WTC11 (cell line): ENCODE measurements at regions not wholly inside any gene's neighbourhood (a gene's known extent, or its start where the extent isn't known, plus 50 kb on each side); places are given as distances from the start of the nearest gene placed in this dataset.

ENCODE experiments used
- ATAC-seq: fragments of 200-7000 bp; cut with Tn5 transposase; 2 replicates; pipeline ENCODE4 v1.10.0; 2021; ENCODE audit warnings: mild to moderate bottlenecking, moderate library complexity
- CTCF ChIA-PET: fragments of 300-600 bp; sonication (Branson Sonifier 250); formaldehyde crosslinking; loops from one replicate; lab custom pipeline; 2021; ENCODE audit warnings: antibody characterized with exemption; lab: Charles Lee
- POLR2A ChIA-PET: fragments of 350-600 bp; sonication (Branson Sonifier 250); formaldehyde crosslinking; loops from one replicate; lab custom pipeline; 2021; ENCODE audit warnings: antibody characterized with exemption; lab: Charles Lee
- DNase-seq: peaks from one replicate; pipeline ENCODE4 v3.0.0; 2021; ENCODE audit warnings: low spot score
- H3K27ac Mint-ChIP-seq: 2 replicates; pipeline ENCODE4 v1.8.0; 2021; ENCODE audit warnings: mixed read lengths
- H3K27me3 Mint-ChIP-seq: 2 replicates; pipeline ENCODE4 v1.8.0; 2021; ENCODE audit warnings: low read depth, mild to moderate bottlenecking, moderate library complexity, mixed read lengths
- H3K36me3 Mint-ChIP-seq: 2 replicates; pipeline ENCODE4 v1.8.0; 2021; ENCODE audit warnings: mixed read lengths
- H3K4me1 Mint-ChIP-seq: 2 replicates; pipeline ENCODE4 v1.8.0; 2022; ENCODE audit warnings: mixed read lengths
- H3K4me3 Mint-ChIP-seq: 2 replicates; pipeline ENCODE4 v1.8.0; 2021; ENCODE audit warnings: mild to moderate bottlenecking, moderate library complexity, mixed read lengths
- H3K9me3 Mint-ChIP-seq: 2 replicates; pipeline ENCODE4 v1.8.0; 2021; ENCODE audit warnings: mixed read lengths
- AR ChIP-seq: fragments of 250-450 bp; sonication (Bioruptor Pico); IDR thresholded peaks from 2 replicates; pipeline ENCODE4 v1.9.0; 2021; ENCODE audit warnings: mild to moderate bottlenecking
- ATF3 ChIP-seq: sonication (generic); formaldehyde crosslinking; conservative IDR thresholded peaks from 2 replicates; pipeline ENCODE4 v1.8.1; 2022; ENCODE audit warnings: mild to moderate bottlenecking, missing genetic modification reagents
- CREB1 ChIP-seq: sonication (generic); formaldehyde crosslinking; IDR thresholded peaks from 2 replicates; pipeline ENCODE4 v1.8.0; 2023; ENCODE audit warnings: mild to moderate bottlenecking, missing genetic modification reagents
- CREM ChIP-seq: sonication (generic); formaldehyde crosslinking; IDR thresholded peaks from 2 replicates; pipeline ENCODE4 v1.8.1; 2022; ENCODE audit warnings: mild to moderate bottlenecking, missing genetic modification reagents, moderate library complexity
- EMX1 ChIP-seq: fragments of 250-450 bp; sonication (Bioruptor Pico); IDR thresholded peaks from 2 replicates; pipeline ENCODE4 v1.8.0; 2021; ENCODE audit warnings: mild to moderate bottlenecking
- FOXJ3 ChIP-seq: sonication (generic); formaldehyde crosslinking; IDR thresholded peaks from 2 replicates; pipeline ENCODE4 v1.9.0; 2021; ENCODE audit warnings: missing genetic modification reagents, mild to moderate bottlenecking, borderline replicate concordance
- GTF2I ChIP-seq: fragments of 250-450 bp; sonication (Bioruptor Pico); conservative IDR thresholded peaks from 2 replicates; pipeline ENCODE4 v1.4.0; 2021; ENCODE audit warnings: mild to moderate bottlenecking
- JUN ChIP-seq: sonication (generic); formaldehyde crosslinking; IDR thresholded peaks from 2 replicates; pipeline ENCODE4 v1.8.0; 2023; ENCODE audit warnings: mild to moderate bottlenecking, missing genetic modification reagents
- PRDM15 ChIP-seq: sonication (generic); formaldehyde crosslinking; IDR thresholded peaks from 2 replicates; pipeline ENCODE4 v1.8.0; 2022; ENCODE audit warnings: missing genetic modification reagents
- RORB ChIP-seq: fragments of 250-450 bp; sonication (Bioruptor Pico); IDR thresholded peaks from 2 replicates; pipeline ENCODE4 v1.9.0; 2021; ENCODE audit warnings: mild to moderate bottlenecking
- SMAD3 ChIP-seq: sonication (generic); formaldehyde crosslinking; IDR thresholded peaks from 2 replicates; pipeline ENCODE4 v1.8.0; 2022; ENCODE audit warnings: missing genetic modification reagents, mild to moderate bottlenecking, borderline replicate concordance
- TEAD1 ChIP-seq: sonication (generic); formaldehyde crosslinking; IDR thresholded peaks from 2 replicates; pipeline ENCODE4 v1.8.0; 2022; ENCODE audit warnings: mild to moderate bottlenecking, missing genetic modification reagents
- ZBTB43 ChIP-seq: sonication (generic); formaldehyde crosslinking; IDR thresholded peaks from 2 replicates; pipeline ENCODE4 v1.8.1; 2023; ENCODE audit warnings: mild to moderate bottlenecking, missing genetic modification reagents
- ZMAT4 ChIP-seq: fragments of 250-450 bp; sonication (Bioruptor Pico); IDR thresholded peaks from 2 replicates; pipeline ENCODE4 v1.9.0; 2021; ENCODE audit warnings: mild to moderate bottlenecking
- ZNF423 ChIP-seq: fragments of 250-450 bp; sonication (Bioruptor Pico); IDR thresholded peaks from 2 replicates; pipeline ENCODE4 v2.1.2; 2022; ENCODE audit warnings: mild to moderate bottlenecking, moderate library complexity
- ZNF532 ChIP-seq: fragments of 250-450 bp; sonication (Bioruptor Pico); IDR thresholded peaks from 2 replicates; pipeline ENCODE4 v1.9.0; 2021; ENCODE audit warnings: mild to moderate bottlenecking, borderline replicate concordance

- Mint-ChIP-seq H3K9me3 (peaks cover 17% of the 10 kb centered on the region), H3K4me1 (peaks cover 3% of the 10 kb centered on the region; the same call in 1 of the 2 replicates), H3K27me3 (no peaks in the 10 kb centered on the region), H3K36me3 (no peaks in the 10 kb centered on the region), H3K4me3 (no peak overlapping the region), H3K27ac (no peak overlapping the region)
- ChIA-PET POLR2A (no interaction called here), CTCF (no interaction called here)
- TF ChIP-seq AR (CRISPR knock-in tag) = no peak
- TF ChIP-seq JUN (CRISPR knock-in tag) = no peak
- TF ChIP-seq TEAD1 (CRISPR knock-in tag) = no peak
- no peak for TF ChIP-seq FOXJ3
- TF ChIP-seq ATF3 (CRISPR knock-in tag) = no peak
- TF ChIP-seq RORB (CRISPR knock-in tag) = no peak
- no peak for TF ChIP-seq CREM (CRISPR knock-in tag)
- no peak for TF ChIP-seq SMAD3 (CRISPR knock-in tag)
- TF ChIP-seq PRDM15 (CRISPR knock-in tag) = no peak
- TF ChIP-seq EMX1 = no peak
- no peak for TF ChIP-seq CREB1 (CRISPR knock-in tag)
- no peak for TF ChIP-seq GTF2I (CRISPR knock-in tag)
- TF ChIP-seq ZMAT4 = no peak
- no peak for TF ChIP-seq ZBTB43 (CRISPR knock-in tag)
- no peak for TF ChIP-seq ZNF423 (CRISPR knock-in tag)
- no peak for TF ChIP-seq ZNF532 (CRISPR knock-in tag)
- no peak for DNase-seq
- no peak for ATAC-seq
Observed at GRCh38 chr4:79253924-79254323, 71.9 kb downstream of the NAA11 start.
